Activated naive CD4-positive, alpha-beta T cell treated with anti-CD3 and anti-CD28 coated beads, Interleukin-2, amount 50 U/mL, for 72 hours (primary cell): ENCODE measurements at regions not wholly inside any gene's neighbourhood (a gene's known extent, or its start where the extent isn't known, plus 50 kb on each side); places are given as distances from the start of the nearest gene placed in this dataset.

Source experiments
- ATAC-seq, 2 donors: fragments of 150-1000 bp; cut with Tn5 transposase; 2 replicates each; pipeline ENCODE4 v1.10.0; 2021; ENCODE audit warnings: mild to moderate bottlenecking in 2 of 2, moderate library complexity in 2 of 2
- DNase-seq, 2 donors: peaks; one replicate each; pipeline ENCODE4 v3.0.0; 2021 to 2022; ENCODE audit warnings: low spot score in 2 of 2
- H3K27ac Mint-ChIP-seq, 2 donors: one replicate each; pipeline ENCODE4 v1.8.0; 2022; ENCODE audit warnings: mild to moderate bottlenecking in 2 of 2, mixed read lengths in 2 of 2
- H3K36me3 Mint-ChIP-seq, 2 donors: one replicate each; pipeline ENCODE4 v1.8.0; 2022; ENCODE audit warnings: mixed read lengths in 2 of 2
- H3K9me3 Mint-ChIP-seq, 2 donors: one replicate each; pipeline ENCODE4 v1.8.0; 2022; ENCODE audit warnings: mixed read lengths in 2 of 2

DNA sequence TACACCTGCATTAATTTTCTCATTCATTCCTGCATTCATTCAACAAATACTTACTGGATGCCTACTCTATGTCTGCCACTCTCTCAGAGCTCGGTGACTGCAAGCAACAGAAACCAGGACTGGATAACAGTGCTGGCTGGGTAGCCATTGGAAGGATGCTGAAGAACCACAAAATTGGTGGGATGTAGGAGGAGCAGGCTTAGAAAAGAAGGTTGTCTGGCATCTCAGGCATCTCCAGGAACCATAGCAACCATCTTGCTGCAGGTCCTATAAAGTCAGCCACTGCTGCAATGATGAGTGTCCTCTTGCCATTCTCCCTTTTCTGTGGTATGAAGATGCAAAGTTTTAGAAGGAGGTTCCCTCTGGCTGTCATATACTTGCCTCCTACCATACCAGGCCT is 168.6 kb downstream of the FGF18 start:
- DNase-seq, result no peak
- Mint-ChIP-seq H3K27ac (no peak overlapping the region), H3K9me3 (peaks cover 0 to 4% of the 10 kb centered on the region in 2 donors), H3K36me3 (no peaks in the 10 kb centered on the region)
- no peak for ATAC-seq

- H3K9me3 Mint-ChIP-seq, result peaks cover 0 to 4% of the 10 kb centered on the region in 2 donors
- ATAC-seq (no peak), DNase-seq (no peak)
- H3K27ac Mint-ChIP-seq, result no peak overlapping the region
- no peaks in the 10 kb centered on the region for H3K36me3 Mint-ChIP-seq
Measured at GRCh38 chr5:171588790-171589189, 169.3 kb downstream of the FGF18 start.

DNA sequence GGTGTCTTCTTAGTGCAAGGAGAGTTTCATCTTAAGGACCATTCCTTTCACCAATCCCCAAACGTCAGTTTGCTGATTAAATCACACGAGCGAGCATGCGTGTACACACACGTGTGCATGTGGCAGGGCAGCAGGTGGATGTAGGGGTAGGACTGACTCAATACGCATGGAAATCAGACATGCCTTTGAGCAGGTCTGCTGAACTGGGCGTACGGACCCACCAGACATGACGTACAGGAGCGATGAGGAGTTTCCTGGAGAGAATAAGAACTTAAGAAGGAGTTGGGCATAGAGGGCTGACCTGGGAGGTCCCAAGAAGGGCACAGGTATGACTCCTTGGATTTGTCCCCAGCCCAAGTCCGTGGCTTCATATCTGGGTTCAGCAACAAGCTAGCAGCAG is 170.0 kb downstream of the FGF18 start:
- Mint-ChIP-seq H3K36me3 (no peaks in the 10 kb centered on the region), H3K9me3 (peaks cover 0 to 3% of the 10 kb centered on the region in 2 donors), H3K27ac (no peak overlapping the region)
- DNase-seq, result no peak
- no peak for ATAC-seq

GRCh38 chr5:171592076-171592475 is 172.6 kb downstream of the FGF18 start:
- Mint-ChIP-seq H3K27ac (no peak overlapping the region), H3K36me3 (no peaks in the 10 kb centered on the region), H3K9me3 (peaks cover 0 to 4% of the 10 kb centered on the region in 2 donors)
- ATAC-seq (no peak), DNase-seq (no peak)

- Mint-ChIP-seq H3K9me3 (peaks cover 0 to 5% of the 10 kb centered on the region in 2 donors), H3K36me3 (no peaks in the 10 kb centered on the region), H3K27ac (no peak overlapping the region)
- ATAC-seq, result no peak
- DNase-seq, result no peak
Measured at GRCh38 chr5:171592736-171593135, 173.3 kb downstream of the FGF18 start.

DNA sequence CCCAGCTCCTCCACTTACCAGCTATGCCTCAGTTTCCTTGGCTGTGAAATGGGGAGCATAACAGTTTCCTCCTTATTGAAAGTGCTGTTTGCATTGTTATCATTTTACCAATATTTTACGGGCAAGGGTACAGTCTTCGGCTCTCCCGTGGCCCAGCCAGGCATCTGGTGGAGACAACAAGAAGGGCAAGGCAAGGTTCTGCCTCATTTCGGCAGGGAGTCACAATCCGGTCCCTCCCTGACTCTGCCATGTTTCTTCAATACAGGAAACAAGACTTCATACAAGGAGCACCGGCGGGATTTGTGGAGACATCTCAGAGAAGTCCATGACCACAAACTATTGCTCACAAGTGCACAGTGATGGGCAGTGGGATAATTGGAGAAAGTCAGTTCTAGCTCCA is 174.0 kb downstream of the FGF18 start:
- DNase-seq, result no peak
- no peak for ATAC-seq
- Mint-ChIP-seq H3K27ac (no peak overlapping the region), H3K36me3 (no peaks in the 10 kb centered on the region), H3K9me3 (peaks cover 3 to 7% of the 10 kb centered on the region in 2 donors)

- H3K27ac Mint-ChIP-seq, result no peak overlapping the region
- ATAC-seq (peak in 1 of 2 donors; percentile 43), DNase-seq (peak in 1 of 2 donors; percentile 9)
- peaks cover 5 to 11% of the 10 kb centered on the region in 2 donors for H3K9me3 Mint-ChIP-seq
- no peaks in the 10 kb centered on the region for H3K36me3 Mint-ChIP-seq
Measured at GRCh38 chr5:171593976-171594375, 174.5 kb downstream of the FGF18 start.

DNA sequence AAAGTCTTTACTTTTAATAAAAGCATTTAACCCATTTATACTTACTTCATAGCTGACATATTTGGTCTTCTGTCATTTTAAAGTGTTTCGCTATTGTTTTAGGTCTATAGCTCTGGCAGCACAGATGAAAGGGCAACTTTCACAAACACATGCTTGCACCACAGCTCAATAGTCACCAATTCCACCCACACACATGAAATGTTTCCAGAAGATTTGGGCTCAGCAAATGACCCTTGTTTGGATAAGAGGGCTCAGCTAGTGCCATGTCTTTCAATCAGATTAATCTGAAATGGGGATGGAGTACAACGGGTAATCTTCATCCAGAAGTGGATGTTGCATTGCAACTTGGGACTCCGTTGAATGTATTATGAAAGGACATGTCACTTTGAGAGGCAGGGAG is 176.0 kb downstream of the FGF18 start:
- Mint-ChIP-seq H3K36me3 (no peaks in the 10 kb centered on the region), H3K27ac (no peak overlapping the region), H3K9me3 (peaks cover 5 to 11% of the 10 kb centered on the region in 2 donors)
- no peak for DNase-seq
- peak; percentile 17 to 37 for ATAC-seq

DNA sequence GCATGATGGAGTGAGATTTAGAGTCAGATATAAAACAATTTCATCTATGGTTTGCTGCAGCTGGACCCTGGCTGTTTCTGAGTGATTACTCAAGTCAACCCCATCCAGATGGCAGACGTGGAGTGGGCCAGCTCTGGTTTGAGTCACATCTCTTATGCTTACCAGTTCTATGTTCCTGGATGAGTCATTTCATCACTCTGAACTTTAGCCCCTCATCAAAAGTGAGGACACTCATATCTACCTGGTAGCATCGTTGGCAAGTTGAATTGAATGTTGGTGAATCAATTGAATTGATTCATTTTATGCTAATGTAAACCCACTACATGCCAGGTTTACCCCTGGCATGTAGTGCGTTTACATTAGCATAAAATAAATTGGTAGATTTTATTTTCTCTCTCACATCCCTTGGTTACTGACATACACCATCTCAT is 176.4 kb downstream of the FGF18 start:
- no peaks in the 10 kb centered on the region for H3K36me3 Mint-ChIP-seq
- DNase-seq, result peak in 1 of 2 donors; percentile 23
- no peak overlapping the region for H3K27ac Mint-ChIP-seq
- peak; percentile 73 to 90 for ATAC-seq
- peaks cover 5 to 11% of the 10 kb centered on the region in 2 donors for H3K9me3 Mint-ChIP-seq

DNA sequence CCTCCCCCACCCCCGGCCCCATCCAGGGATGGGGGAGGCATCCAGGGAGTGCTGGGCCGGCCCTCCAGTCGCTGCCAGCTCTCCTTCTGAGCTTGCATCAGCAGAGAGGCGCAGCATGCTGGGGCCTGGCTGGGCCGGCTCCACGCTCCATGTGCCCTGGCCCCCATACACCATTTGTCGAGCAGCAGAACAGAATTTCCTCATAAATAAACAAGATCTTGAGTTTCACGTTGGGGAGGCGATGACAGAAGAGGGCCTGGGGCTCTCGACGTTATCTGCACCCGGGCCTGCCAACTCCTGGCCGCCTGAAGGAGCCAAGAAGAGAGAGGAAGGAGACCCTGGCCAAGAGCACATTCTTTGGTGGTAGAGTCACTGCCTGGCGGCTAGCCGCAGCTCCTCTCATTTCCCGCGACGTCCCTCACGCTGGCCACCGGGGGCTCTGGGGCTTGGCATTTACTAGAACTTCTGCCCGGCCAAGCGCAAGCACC is 177.0 kb downstream of the FGF18 start:
- Mint-ChIP-seq H3K36me3 (no peaks in the 10 kb centered on the region), H3K9me3 (peaks cover 5 to 11% of the 10 kb centered on the region in 2 donors), H3K27ac (no peak overlapping the region)
- peak in 1 of 2 donors; percentile 34 for DNase-seq
- no peak for ATAC-seq

DNA sequence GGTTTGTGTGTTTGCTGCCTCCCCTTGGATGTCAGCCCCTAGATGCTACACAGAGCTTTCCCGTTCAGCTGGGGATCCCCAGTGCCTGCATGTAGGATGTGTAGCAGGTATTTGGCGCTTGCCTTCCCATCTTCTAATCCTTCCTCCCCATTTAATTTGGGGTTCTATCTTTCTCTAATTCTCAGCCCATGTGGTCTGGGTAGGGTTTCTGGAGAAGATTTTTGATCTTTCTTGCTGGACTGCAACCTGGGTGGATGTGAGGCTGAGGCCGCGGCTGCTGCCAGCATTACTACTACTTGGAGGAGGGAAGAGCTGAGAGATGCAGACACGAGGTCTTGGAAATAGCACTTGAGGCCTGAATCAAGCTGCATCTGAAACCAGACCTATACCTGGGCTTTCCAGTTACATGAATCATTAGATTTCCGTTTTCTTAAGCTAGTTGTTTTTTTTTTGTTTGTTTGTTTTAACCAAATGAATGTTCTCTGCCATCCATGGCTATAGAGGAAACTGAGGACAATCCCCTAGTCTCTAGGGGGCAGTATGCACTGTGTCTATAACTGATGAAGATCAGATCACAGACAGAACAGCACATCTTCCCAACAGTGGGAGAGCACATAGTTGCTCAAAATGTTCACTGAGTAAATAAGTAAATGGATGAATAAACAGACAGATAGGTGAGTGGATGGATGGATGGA is 178.6 kb downstream of the FGF18 start:
- peaks cover 10 to 11% of the 10 kb centered on the region in 2 donors for H3K9me3 Mint-ChIP-seq
- H3K36me3 Mint-ChIP-seq, result no peaks in the 10 kb centered on the region
- DNase-seq (no peak), ATAC-seq (no peak)
- H3K27ac Mint-ChIP-seq, result no peak overlapping the region

DNA sequence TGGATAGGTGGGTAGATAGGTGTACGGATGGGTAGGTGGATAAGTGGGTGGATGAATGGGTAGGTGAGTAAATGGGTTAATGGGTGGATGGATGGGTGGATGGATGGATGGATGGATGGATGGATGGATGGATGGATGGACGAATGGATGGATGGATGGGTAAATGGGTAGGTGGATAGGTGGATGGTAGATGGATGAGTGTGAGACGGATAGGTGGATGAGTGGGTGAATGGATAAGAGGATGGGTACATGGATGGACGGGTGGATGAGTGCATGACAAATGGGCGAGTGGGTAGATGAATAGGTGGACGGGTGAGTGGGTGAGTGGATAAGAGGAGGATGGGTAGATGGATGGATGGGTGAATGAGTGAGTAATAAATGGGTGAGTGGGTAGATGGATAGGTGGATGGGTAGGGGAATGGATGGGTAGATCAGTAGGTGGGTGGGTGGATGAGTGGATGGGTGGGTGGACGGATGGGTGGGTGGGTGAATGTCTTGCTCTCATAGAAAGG is 179.2 kb downstream of the FGF18 start:
- H3K9me3 Mint-ChIP-seq, result peaks cover 10 to 11% of the 10 kb centered on the region in 2 donors
- no peaks in the 10 kb centered on the region for H3K36me3 Mint-ChIP-seq

GRCh38 chr5:171599411-171599810 is 180.0 kb downstream of the FGF18 start:
- H3K9me3 Mint-ChIP-seq, result peaks cover 10 to 11% of the 10 kb centered on the region in 2 donors
- H3K27ac Mint-ChIP-seq, result no peak overlapping the region
- ATAC-seq (no peak), DNase-seq (peak in 1 of 2 donors; percentile 28)
- H3K36me3 Mint-ChIP-seq, result no peaks in the 10 kb centered on the region

More for the DNA sequence above, 179.2 kb downstream of the FGF18 start:
- H3K27ac Mint-ChIP-seq, result no peak overlapping the region
- ATAC-seq (no peak), DNase-seq (peak in 1 of 2 donors; percentile 18)

DNA sequence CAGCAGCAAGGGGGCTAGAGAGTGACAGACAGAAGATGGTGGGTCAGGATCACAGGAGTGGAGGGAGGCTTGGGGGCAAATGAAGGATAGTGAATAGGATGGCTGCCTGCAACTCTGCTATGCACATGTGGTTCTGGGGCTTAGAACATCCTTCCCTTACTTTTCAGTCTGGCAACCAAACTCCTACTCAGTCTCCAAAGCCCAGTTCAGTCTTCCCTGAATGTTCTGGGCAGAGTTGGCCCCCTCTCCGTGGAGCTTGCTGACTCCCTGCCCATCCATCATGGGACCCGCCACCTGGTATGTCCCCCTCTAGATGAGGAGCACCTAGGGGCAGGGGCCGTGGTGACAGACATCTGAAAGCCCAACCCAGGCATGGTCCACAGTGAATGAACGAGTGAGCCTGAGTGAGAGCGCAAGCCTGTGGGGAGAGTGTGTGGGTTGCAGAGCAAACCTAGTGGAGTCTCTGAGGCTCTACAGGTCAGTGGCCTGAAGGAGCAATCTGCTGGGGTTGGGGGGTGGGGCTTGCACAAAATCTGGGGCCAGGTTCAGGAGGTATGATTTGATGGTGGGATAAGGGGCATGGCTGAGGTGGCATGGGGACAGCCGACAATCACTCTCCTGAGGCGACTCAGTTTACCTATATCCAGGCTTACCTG is 180.6 kb downstream of the FGF18 start:
- Mint-ChIP-seq H3K27ac (peak overlapping the region in 1 of 2 donors; percentile 36), H3K36me3 (no peaks in the 10 kb centered on the region), H3K9me3 (peaks cover 10 to 11% of the 10 kb centered on the region in 2 donors)
- DNase-seq (peak in 1 of 2 donors; percentile 53), ATAC-seq (no peak)

- DNase-seq, result peak in 1 of 2 donors; percentile 35
Measured at GRCh38 chr5:171600741-171601265, 181.4 kb downstream of the FGF18 start.

GRCh38 chr5:171601266-171601881 is 181.9 kb downstream of the FGF18 start:
- H3K36me3 Mint-ChIP-seq, result peaks cover 0 to 4% of the 10 kb centered on the region in 2 donors
- ATAC-seq, result peak; percentile 86 to 89
- peaks cover 14 to 16% of the 10 kb centered on the region in 2 donors for H3K9me3 Mint-ChIP-seq
- peak; percentile 21 to 54 for DNase-seq
- H3K27ac Mint-ChIP-seq, result peak overlapping the region in 1 of 2 donors; percentile 36

More at GRCh38 chr5:171600741-171601265, 181.4 kb downstream of the FGF18 start:
- no peaks in the 10 kb centered on the region for H3K36me3 Mint-ChIP-seq
- peaks cover 10 to 11% of the 10 kb centered on the region in 2 donors for H3K9me3 Mint-ChIP-seq
- peak overlapping the region; percentile 0 to 36 for H3K27ac Mint-ChIP-seq
- ATAC-seq, result peak; percentile 33 to 39
